ENCODE measurements at regions not wholly inside any gene's neighbourhood (a gene's known extent, or its start where the extent isn't known, plus 50 kb on each side); places are given as distances from the start of the nearest gene placed in this dataset.
"Not testable (repeated sequence)": the region's sequence is repeated elsewhere in the genome, so short reads cannot be mapped to it uniquely, and the experiment has no call there.

- no peak overlapping the region for H3K4me3 Mint-ChIP-seq
Observed at GRCh38 chr2:103387888-103388287, 626.1 kb downstream of the TMEM182 start.

DNA sequence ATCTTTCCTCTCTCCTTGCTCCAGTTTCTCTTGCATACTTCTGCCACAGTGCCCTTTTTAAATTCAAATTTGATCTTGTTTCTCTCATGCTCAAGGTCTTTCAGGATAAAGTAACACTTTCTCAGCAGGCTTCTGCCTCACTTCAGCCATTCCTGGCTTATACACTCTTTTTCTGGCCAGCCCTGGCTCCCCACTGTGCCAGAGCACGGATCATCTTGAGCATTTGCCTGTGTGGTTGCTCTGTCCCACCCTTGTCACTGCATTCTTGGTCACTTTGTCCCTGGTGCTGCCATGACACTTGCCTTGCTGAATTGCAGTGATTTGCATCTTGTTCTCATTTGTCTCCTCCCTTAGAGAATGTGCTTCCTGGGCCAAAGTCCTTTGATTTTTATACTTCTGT, 634.3 kb downstream of the TMEM182 start:
- Mint-ChIP-seq H3K4me1 (no peaks in the 10 kb centered on the region), H3K4me3 (no peak overlapping the region), H3K9me3 (ENCODE audit: low read depth) (no peaks in the 10 kb centered on the region), H3K27me3 (no peaks in the 10 kb centered on the region), H3K27ac (no peak overlapping the region), H3K36me3 (no peaks in the 10 kb centered on the region)
- ATAC-seq (no peak), DNase-seq (no peak)
- CTCF ChIA-PET = no interaction called here

More at GRCh38 chr2:103387888-103388287, 626.1 kb downstream of the TMEM182 start:
- no peaks in the 10 kb centered on the region for H3K27me3 Mint-ChIP-seq
- CTCF ChIA-PET = no interaction called here
- ATAC-seq = no peak
- H3K9me3 Mint-ChIP-seq (ENCODE audit: low read depth) = peaks cover 5% of the 10 kb centered on the region
- no peak for DNase-seq
- no peaks in the 10 kb centered on the region for H3K36me3 Mint-ChIP-seq
- no peak overlapping the region for H3K27ac Mint-ChIP-seq
- no peaks in the 10 kb centered on the region for H3K4me1 Mint-ChIP-seq

- CTCF ChIA-PET = no interaction called here
- H3K27me3 Mint-ChIP-seq = no peaks in the 10 kb centered on the region
- H3K27ac Mint-ChIP-seq = no peak overlapping the region
- DNase-seq = no peak
- H3K4me1 Mint-ChIP-seq = no peaks in the 10 kb centered on the region
- H3K36me3 Mint-ChIP-seq = no peaks in the 10 kb centered on the region
- no peak for ATAC-seq
- H3K4me3 Mint-ChIP-seq = no peak overlapping the region
- peaks cover 7% of the 10 kb centered on the region for H3K9me3 Mint-ChIP-seq (ENCODE audit: low read depth)
Observed at GRCh38 chr2:103401621-103402020, 639.8 kb downstream of the TMEM182 start.

DNA sequence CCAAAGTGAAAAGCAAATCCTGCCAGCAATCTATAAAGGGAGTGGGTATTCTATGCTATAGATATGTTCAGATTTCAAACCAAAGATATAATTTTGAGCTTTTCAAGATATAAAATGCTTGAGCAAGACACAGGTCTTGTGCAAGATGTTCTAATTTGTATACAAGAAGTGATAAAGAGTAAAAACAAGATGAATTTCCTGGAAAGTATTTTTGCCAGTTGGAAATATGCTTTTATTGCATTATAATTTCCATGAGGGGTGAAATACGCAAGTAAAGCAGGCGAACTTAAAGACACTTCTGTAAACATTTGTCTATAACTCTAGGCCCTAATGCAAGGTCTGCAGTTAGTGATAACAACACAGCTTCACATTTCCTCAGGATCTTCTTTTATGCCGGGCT, 640.5 kb downstream of the TMEM182 start:
- H3K36me3 Mint-ChIP-seq = no peaks in the 10 kb centered on the region

DNA sequence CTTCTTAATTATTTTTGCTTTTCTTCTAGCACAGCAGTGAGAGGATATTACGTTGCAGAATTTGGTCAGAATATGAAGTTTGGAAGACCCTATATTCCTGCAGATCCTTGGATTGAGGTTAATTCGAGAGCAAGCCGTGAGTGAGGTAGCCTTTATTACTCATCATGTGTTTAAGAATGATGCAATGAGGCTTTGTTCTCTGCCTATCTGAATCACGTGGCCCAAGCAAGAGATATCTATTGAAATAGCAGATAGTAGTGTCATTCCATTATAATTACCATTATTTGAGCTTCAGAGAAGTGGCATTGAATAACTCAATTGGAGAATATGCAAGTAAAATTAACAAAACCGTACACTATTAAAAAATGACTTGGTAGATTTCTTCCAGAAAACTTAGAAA, 641.1 kb downstream of the TMEM182 start:
- CTCF ChIA-PET = no interaction called here
- Mint-ChIP-seq H3K27ac (no peak overlapping the region), H3K27me3 (no peaks in the 10 kb centered on the region), H3K9me3 (ENCODE audit: low read depth) (peaks cover 12% of the 10 kb centered on the region), H3K4me3 (no peak overlapping the region), H3K4me1 (no peaks in the 10 kb centered on the region), H3K36me3 (no peaks in the 10 kb centered on the region)
- ATAC-seq (no peak), DNase-seq (no peak)

More for the DNA sequence above, 640.5 kb downstream of the TMEM182 start:
- CTCF ChIA-PET = no interaction called here
- ATAC-seq (no peak), DNase-seq (no peak)
- Mint-ChIP-seq H3K27me3 (no peaks in the 10 kb centered on the region), H3K4me3 (no peak overlapping the region), H3K27ac (no peak overlapping the region), H3K9me3 (ENCODE audit: low read depth) (peaks cover 12% of the 10 kb centered on the region), H3K4me1 (no peaks in the 10 kb centered on the region)

- H3K4me1 Mint-ChIP-seq, DNase-seq, ATAC-seq, CTCF ChIA-PET, H3K4me3 Mint-ChIP-seq, H3K36me3 Mint-ChIP-seq, H3K27ac Mint-ChIP-seq, H3K27me3 Mint-ChIP-seq: not testable (repeated sequence)
- peaks cover 12% of the 10 kb centered on the region for H3K9me3 Mint-ChIP-seq (ENCODE audit: low read depth)
Observed at GRCh38 chr2:103403388-103403787, 641.6 kb downstream of the TMEM182 start.

DNA sequence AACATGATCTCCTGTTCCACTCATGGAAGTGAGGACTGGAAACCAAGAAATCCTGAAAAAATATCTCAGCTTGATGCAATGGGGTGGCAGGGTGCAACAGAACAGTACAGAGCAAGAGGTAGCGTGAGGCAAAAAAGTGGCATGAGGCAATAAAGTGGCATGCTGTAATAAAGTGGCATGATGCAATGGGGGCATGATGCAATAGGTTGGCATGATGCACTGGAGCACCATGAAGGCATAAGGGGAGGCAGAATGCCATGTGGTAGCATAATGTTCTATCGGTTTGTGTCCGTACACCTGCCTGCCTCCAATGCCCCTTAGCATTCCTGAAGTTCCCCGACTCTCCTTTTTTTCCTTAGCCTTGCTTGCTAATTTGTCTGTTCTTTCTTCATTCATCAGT, 648.4 kb downstream of the TMEM182 start:
- no peaks in the 10 kb centered on the region for H3K4me1 Mint-ChIP-seq
- DNase-seq (no peak), ATAC-seq (no peak)
- H3K9me3 Mint-ChIP-seq (ENCODE audit: low read depth) = peaks cover 18% of the 10 kb centered on the region
- no peak overlapping the region for H3K4me3 Mint-ChIP-seq
- no peaks in the 10 kb centered on the region for H3K27me3 Mint-ChIP-seq
- no peaks in the 10 kb centered on the region for H3K36me3 Mint-ChIP-seq
- no peak overlapping the region for H3K27ac Mint-ChIP-seq
- CTCF ChIA-PET = no interaction called here

- H3K27me3 Mint-ChIP-seq = no peaks in the 10 kb centered on the region
- no peak for ATAC-seq
- no peaks in the 10 kb centered on the region for H3K4me1 Mint-ChIP-seq
- H3K36me3 Mint-ChIP-seq = no peaks in the 10 kb centered on the region
- DNase-seq = no peak
- no peak overlapping the region for H3K27ac Mint-ChIP-seq
- H3K4me3 Mint-ChIP-seq = no peak overlapping the region
- CTCF ChIA-PET = no interaction called here
- peaks cover 12% of the 10 kb centered on the region for H3K9me3 Mint-ChIP-seq (ENCODE audit: low read depth)
Observed at GRCh38 chr2:103419506-103419905, 657.7 kb downstream of the TMEM182 start.

DNA sequence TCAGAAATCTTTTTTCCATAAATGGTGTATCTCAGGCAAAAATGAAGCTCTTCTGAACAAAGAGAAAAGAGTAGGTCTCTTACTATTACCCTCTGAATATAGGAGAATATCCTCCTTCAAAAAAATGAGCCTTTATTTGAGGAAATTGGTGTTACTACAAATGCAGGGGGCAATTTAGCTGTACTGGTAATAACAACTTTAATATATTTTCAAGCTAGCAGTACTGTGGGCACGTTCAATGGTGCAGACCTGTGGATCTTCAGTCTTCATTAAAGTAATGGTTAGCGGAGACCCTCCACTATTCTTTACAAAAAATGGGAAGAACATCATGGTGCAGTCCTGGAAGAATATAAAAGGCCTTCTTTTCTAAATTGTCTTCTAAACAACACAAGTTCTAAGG, 661.3 kb downstream of the TMEM182 start:
- no peak for ATAC-seq
- CTCF ChIA-PET = no interaction called here
- H3K4me1 Mint-ChIP-seq = no peaks in the 10 kb centered on the region
- no peak overlapping the region for H3K4me3 Mint-ChIP-seq
- no peaks in the 10 kb centered on the region for H3K36me3 Mint-ChIP-seq
- H3K27me3 Mint-ChIP-seq = no peaks in the 10 kb centered on the region
- no peak overlapping the region for H3K27ac Mint-ChIP-seq
- H3K9me3 Mint-ChIP-seq (ENCODE audit: low read depth) = peaks cover 2% of the 10 kb centered on the region
- no peak for DNase-seq

DNA sequence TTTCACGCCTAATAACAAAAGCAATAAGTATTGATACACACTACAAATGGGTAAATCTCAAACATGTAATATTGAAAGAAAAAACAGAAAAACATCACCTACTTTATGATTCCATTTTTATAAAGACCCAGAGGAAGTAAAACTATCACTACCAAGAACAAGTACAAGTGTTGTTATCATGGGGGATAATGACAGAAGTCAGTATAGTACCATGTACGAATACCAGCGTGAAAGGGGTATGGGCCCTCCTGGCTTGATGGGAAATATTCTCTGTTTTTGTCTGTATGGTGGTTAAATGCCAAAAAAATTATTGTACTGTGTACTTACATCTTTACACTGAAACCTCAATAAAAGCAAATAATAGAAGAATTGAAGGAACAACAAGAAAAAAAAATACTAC, 665.7 kb downstream of the TMEM182 start:
- no peaks in the 10 kb centered on the region for H3K27me3 Mint-ChIP-seq
- no peak for DNase-seq
- no peaks in the 10 kb centered on the region for H3K9me3 Mint-ChIP-seq (ENCODE audit: low read depth)
- H3K27ac Mint-ChIP-seq = no peak overlapping the region
- H3K4me3 Mint-ChIP-seq = no peak overlapping the region
- H3K36me3 Mint-ChIP-seq = no peaks in the 10 kb centered on the region
- ATAC-seq = no peak
- H3K4me1 Mint-ChIP-seq = no peaks in the 10 kb centered on the region
- CTCF ChIA-PET = no interaction called here

GRCh38 chr2:103430191-103430590, 668.4 kb downstream of the TMEM182 start:
- peaks cover 3% of the 10 kb centered on the region for H3K9me3 Mint-ChIP-seq (ENCODE audit: low read depth)
- H3K27ac Mint-ChIP-seq = no peak overlapping the region
- CTCF ChIA-PET = no interaction called here
- DNase-seq = no peak
- no peaks in the 10 kb centered on the region for H3K27me3 Mint-ChIP-seq
- no peak overlapping the region for H3K4me3 Mint-ChIP-seq
- no peaks in the 10 kb centered on the region for H3K36me3 Mint-ChIP-seq
- no peak for ATAC-seq
- no peaks in the 10 kb centered on the region for H3K4me1 Mint-ChIP-seq

- no peaks in the 10 kb centered on the region for H3K36me3 Mint-ChIP-seq
- H3K27me3 Mint-ChIP-seq = no peaks in the 10 kb centered on the region
- H3K27ac Mint-ChIP-seq = no peak overlapping the region
- H3K4me3 Mint-ChIP-seq = no peak overlapping the region
- DNase-seq = no peak
- CTCF ChIA-PET = no interaction called here
- ATAC-seq = no peak
- H3K9me3 Mint-ChIP-seq (ENCODE audit: low read depth) = peaks cover 6% of the 10 kb centered on the region
- H3K4me1 Mint-ChIP-seq = no peaks in the 10 kb centered on the region
Observed at GRCh38 chr2:103435010-103435409, 673.2 kb downstream of the TMEM182 start.

DNA sequence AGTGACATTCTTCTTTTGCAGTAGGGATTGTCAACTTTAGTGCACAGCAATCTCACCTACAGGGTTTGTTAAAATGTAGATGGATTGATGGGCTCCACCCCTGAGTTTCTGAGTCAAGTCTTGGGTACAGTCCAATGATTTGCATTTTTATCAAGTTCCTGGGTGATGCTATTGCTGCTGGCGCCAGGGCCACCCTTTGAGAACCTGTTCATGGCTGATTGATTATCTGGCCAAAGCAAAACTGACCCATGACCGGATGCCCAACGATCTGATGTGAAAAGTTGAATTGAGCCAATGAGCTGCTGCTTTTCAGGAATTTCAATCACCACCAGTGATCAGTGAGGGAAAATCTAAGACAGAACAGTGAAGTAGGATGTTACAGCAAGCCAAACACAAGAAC, 675.3 kb downstream of the TMEM182 start:
- no peak overlapping the region for H3K27ac Mint-ChIP-seq
- no peaks in the 10 kb centered on the region for H3K27me3 Mint-ChIP-seq
- ATAC-seq (no peak), DNase-seq (no peak)
- no peaks in the 10 kb centered on the region for H3K36me3 Mint-ChIP-seq
- H3K9me3 Mint-ChIP-seq (ENCODE audit: low read depth) = peaks cover 6% of the 10 kb centered on the region
- CTCF ChIA-PET = no interaction called here
- H3K4me1 Mint-ChIP-seq = no peaks in the 10 kb centered on the region
- no peak overlapping the region for H3K4me3 Mint-ChIP-seq

GRCh38 chr2:103445347-103445746, 683.5 kb downstream of the TMEM182 start:
- Mint-ChIP-seq H3K27ac (no peak overlapping the region), H3K27me3 (no peaks in the 10 kb centered on the region), H3K4me3 (no peak overlapping the region), H3K9me3 (ENCODE audit: low read depth) (peaks cover 12% of the 10 kb centered on the region), H3K4me1 (no peaks in the 10 kb centered on the region), H3K36me3 (no peaks in the 10 kb centered on the region)
- no peak for ATAC-seq
- CTCF ChIA-PET = no interaction called here
- no peak for DNase-seq

GRCh38 chr2:103448495-103448894, 686.7 kb downstream of the TMEM182 start:
- H3K9me3 Mint-ChIP-seq (ENCODE audit: low read depth) = peaks cover 9% of the 10 kb centered on the region
- H3K27ac Mint-ChIP-seq = no peak overlapping the region
- DNase-seq = no peak
- CTCF ChIA-PET = no interaction called here
- H3K36me3 Mint-ChIP-seq = no peaks in the 10 kb centered on the region
- no peak for ATAC-seq
- no peaks in the 10 kb centered on the region for H3K27me3 Mint-ChIP-seq
- no peak overlapping the region for H3K4me3 Mint-ChIP-seq
- no peaks in the 10 kb centered on the region for H3K4me1 Mint-ChIP-seq
